OCI-LY1 (cell line): ENCODE measurements at regions not wholly inside any gene's neighbourhood (a gene's known extent, or its start where the extent isn't known, plus 50 kb on each side); places are given as distances from the start of the nearest gene placed in this dataset.

Experiments used
- CTCF ChIP-seq: fragments of 200-600 bp; sonication (generic), shearing (Covaris generic); IDR thresholded peaks from 2 replicates; pipeline ENCODE4 v1.5.1; 2017; ENCODE audit warnings: mild to moderate bottlenecking, antibody characterized with exemption, low read length, moderate library complexity, mixed read lengths
- EZH2 ChIP-seq: fragments of 200-600 bp; sonication (generic), shearing (Covaris generic); IDR thresholded peaks from 2 replicates; pipeline ENCODE4 v1.8.0; 2017; ENCODE audit warnings: borderline replicate concordance, mixed run types, mild to moderate bottlenecking, antibody characterized with exemption, low read length, moderate library complexity, mixed read lengths

DNA sequence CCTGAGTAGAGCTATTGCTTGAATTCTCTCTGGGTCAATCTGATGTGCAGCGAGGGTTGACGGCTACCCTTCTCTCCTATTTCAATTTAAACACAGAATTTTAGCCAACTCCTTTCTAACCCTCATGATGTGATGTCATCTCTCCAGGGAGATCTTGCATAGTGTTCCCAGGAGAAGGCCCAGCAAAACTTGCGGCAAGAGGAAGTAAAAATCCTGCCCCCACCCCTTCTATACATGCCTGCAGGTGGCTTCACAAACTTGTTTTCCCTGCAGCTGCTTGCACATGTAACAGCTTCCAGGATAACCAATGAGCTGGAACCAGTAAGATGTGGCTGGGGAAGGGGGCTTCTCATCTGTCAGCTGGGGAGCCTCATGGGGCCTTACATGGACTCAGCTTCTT, 169.3 kb upstream of the CDH4 start:
- TF ChIP-seq CTCF (no peak), EZH2 (no peak)
